KMS-11 (cell line): ENCODE measurements at regions not wholly inside any gene's neighbourhood (a gene's known extent, or its start where the extent isn't known, plus 50 kb on each side); places are given as distances from the start of the nearest gene placed in this dataset.

Experiments
- H2AFZ ChIP-seq: fragments of 200-600 bp; sonication (generic); 2 replicates; pipeline ENCODE4 v1.6.1; 2016; ENCODE audit warnings: antibody characterized with exemption, mixed run types, low read depth
- H3K27ac ChIP-seq: fragments of 200-600 bp; sonication (generic); 2 replicates; pipeline ENCODE4 v1.6.1; 2016; ENCODE audit warnings: mild to moderate bottlenecking, mixed run types
- H3K27me3 ChIP-seq: fragments of 200-600 bp; sonication (generic); 2 replicates; pipeline ENCODE4 v1.6.1; 2017; ENCODE audit warnings: mild to moderate bottlenecking, low read depth, mixed run types, moderate library complexity; ENCODE audit not compliant: insufficient read depth
- H3K36me3 ChIP-seq: fragments of 200-600 bp; sonication (generic); 2 replicates; pipeline ENCODE4 v1.6.1; 2017; ENCODE audit warnings: mild to moderate bottlenecking, mixed run types; ENCODE audit not compliant: insufficient read depth
- H3K4me1 ChIP-seq: fragments of 200-600 bp; sonication (generic); 2 replicates; pipeline ENCODE4 v1.6.1; 2016; ENCODE audit warnings: mild to moderate bottlenecking, low read depth, mixed run types; ENCODE audit not compliant: poor library complexity, severe bottlenecking
- H3K4me2 ChIP-seq: fragments of 200-600 bp; sonication (generic); 2 replicates; pipeline ENCODE4 v1.7.0; 2016; ENCODE audit warnings: mild to moderate bottlenecking, mixed run types
- H3K4me3 ChIP-seq: fragments of 200-600 bp; sonication (generic); IDR thresholded peaks from 2 replicates; pipeline ENCODE4 v1.6.1; 2017; ENCODE audit warnings: low read depth, low read length, mixed read lengths; ENCODE audit not compliant: insufficient read depth
- H3K79me2 ChIP-seq: fragments of 200-600 bp; sonication (generic); 2 replicates; pipeline ENCODE4 v1.6.1; 2016; ENCODE audit warnings: low read depth, mixed run types; ENCODE audit not compliant: insufficient read depth
- H3K9ac ChIP-seq: fragments of 200-600 bp; sonication (generic); 2 replicates; pipeline ENCODE4 v1.6.1; 2016; ENCODE audit warnings: mild to moderate bottlenecking, mixed run types
- H4K20me1 ChIP-seq: fragments of 200-600 bp; sonication (generic); 2 replicates; pipeline ENCODE4 v1.6.1; 2016; ENCODE audit warnings: mild to moderate bottlenecking, mixed run types; ENCODE audit not compliant: insufficient read depth
- TF ChIP-seq, protein P1 (sequence below): fragments of 200-600 bp; sonication (generic); conservative IDR thresholded peaks from 2 replicates; pipeline ENCODE4 v1.6.1; 2017; ENCODE audit warnings: low read depth, mild to moderate bottlenecking, antibody characterized with exemption, low read length, moderate library complexity, mixed read lengths

- Histone ChIP-seq H3K9ac (no peak overlapping the region), H3K36me3 (no peaks in the 10 kb centered on the region), H3K27me3 (no peaks in the 10 kb centered on the region), H3K4me2 (no peak overlapping the region), H3K79me2 (no peaks in the 10 kb centered on the region), H2AFZ (no peak overlapping the region), H3K4me3 (no peak overlapping the region), H3K27ac (no peak overlapping the region), H4K20me1 (no peaks in the 10 kb centered on the region), H3K4me1 (no peaks in the 10 kb centered on the region)
- TF ChIP-seq, protein P1, sequence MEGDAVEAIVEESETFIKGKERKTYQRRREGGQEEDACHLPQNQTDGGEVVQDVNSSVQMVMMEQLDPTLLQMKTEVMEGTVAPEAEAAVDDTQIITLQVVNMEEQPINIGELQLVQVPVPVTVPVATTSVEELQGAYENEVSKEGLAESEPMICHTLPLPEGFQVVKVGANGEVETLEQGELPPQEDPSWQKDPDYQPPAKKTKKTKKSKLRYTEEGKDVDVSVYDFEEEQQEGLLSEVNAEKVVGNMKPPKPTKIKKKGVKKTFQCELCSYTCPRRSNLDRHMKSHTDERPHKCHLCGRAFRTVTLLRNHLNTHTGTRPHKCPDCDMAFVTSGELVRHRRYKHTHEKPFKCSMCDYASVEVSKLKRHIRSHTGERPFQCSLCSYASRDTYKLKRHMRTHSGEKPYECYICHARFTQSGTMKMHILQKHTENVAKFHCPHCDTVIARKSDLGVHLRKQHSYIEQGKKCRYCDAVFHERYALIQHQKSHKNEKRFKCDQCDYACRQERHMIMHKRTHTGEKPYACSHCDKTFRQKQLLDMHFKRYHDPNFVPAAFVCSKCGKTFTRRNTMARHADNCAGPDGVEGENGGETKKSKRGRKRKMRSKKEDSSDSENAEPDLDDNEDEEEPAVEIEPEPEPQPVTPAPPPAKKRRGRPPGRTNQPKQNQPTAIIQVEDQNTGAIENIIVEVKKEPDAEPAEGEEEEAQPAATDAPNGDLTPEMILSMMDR = no peak
Observed at GRCh38 chr10:4063717-4064116, 278.7 kb upstream of the KLF6 start.

DNA sequence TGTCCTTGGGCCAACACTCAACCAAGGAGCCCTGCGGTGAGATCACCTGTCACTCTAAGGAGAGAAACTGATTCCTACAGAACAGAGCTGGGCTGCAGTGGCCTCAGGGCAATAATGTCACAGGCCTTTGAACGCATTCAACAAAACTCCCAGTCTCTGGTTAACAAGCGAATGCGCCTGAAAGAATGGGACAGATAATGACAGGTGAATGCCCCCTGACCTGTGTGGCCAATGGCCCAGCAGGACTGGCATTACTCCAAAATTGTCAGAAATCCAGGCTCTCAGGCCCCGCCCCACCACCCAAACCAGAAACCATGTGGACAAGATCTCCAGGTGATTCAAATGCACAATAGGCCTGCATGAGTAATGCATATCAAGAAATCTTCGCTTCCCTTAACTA lies 277.7 kb upstream of the KLF6 start:
- H3K4me2 ChIP-seq = no peak overlapping the region
- H4K20me1 ChIP-seq = no peaks in the 10 kb centered on the region
- no peaks in the 10 kb centered on the region for H3K27me3 ChIP-seq
- no peak overlapping the region for H3K27ac ChIP-seq
- H3K4me3 ChIP-seq = no peak overlapping the region
- TF ChIP-seq, protein P1 = no peak
- no peaks in the 10 kb centered on the region for H3K79me2 ChIP-seq
- no peaks in the 10 kb centered on the region for H3K36me3 ChIP-seq
- no peak overlapping the region for H3K9ac ChIP-seq
- no peaks in the 10 kb centered on the region for H3K4me1 ChIP-seq
- no peak overlapping the region for H2AFZ ChIP-seq

DNA sequence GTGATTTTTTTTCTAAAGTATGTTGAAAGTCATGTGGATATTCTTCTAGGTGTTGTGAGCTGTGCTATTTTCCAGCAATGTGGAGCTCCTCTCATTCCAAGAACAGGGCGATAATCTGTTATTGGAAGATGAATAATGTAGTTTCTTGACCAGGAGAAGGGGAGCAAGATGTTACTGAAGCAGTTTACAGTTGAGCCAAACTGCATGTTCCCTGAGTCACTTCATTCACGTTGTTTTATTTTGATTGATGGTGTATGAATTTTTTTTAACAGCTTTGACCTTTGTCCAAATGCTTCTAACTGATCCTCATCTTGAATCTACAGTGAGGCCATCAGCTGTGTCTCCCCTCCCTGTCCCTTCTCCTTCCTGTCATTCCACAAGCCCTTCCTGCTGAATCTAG lies 277.1 kb upstream of the KLF6 start:
- no peak overlapping the region for H2AFZ ChIP-seq
- H4K20me1 ChIP-seq = no peaks in the 10 kb centered on the region
- no peaks in the 10 kb centered on the region for H3K27me3 ChIP-seq
- H3K27ac ChIP-seq = no peak overlapping the region
- no peak overlapping the region for H3K9ac ChIP-seq
- H3K4me1 ChIP-seq = no peaks in the 10 kb centered on the region
- H3K4me2 ChIP-seq = no peak overlapping the region
- TF ChIP-seq, protein P1 = no peak
- H3K36me3 ChIP-seq = no peaks in the 10 kb centered on the region
- H3K79me2 ChIP-seq = no peaks in the 10 kb centered on the region
- H3K4me3 ChIP-seq = no peak overlapping the region

- H3K4me2 ChIP-seq = no peak overlapping the region
- no peak overlapping the region for H3K27ac ChIP-seq
- no peaks in the 10 kb centered on the region for H4K20me1 ChIP-seq
- H3K4me1 ChIP-seq = no peaks in the 10 kb centered on the region
- TF ChIP-seq, protein P1 = no peak
- H2AFZ ChIP-seq = no peak overlapping the region
- H3K4me3 ChIP-seq = no peak overlapping the region
- no peak overlapping the region for H3K9ac ChIP-seq
- no peaks in the 10 kb centered on the region for H3K36me3 ChIP-seq
- H3K27me3 ChIP-seq = no peaks in the 10 kb centered on the region
- H3K79me2 ChIP-seq = no peaks in the 10 kb centered on the region
Observed at GRCh38 chr10:4061441-4061951, 276.5 kb upstream of the KLF6 start.
